GF-D8 (cell line): ENCODE measurements at regions not wholly inside any gene's neighbourhood (a gene's known extent, or its start where the extent isn't known, plus 50 kb on each side); places are given as distances from the start of the nearest gene placed in this dataset.
"Not testable (repeated sequence)": the region's sequence is repeated elsewhere in the genome, so short reads cannot be mapped to it uniquely, and the experiment has no call there.

Experiments
- DNase-seq: peaks from one replicate; lab custom pipeline; 2025; lab: John Stamatoyannopoulos, UW

- DNase-seq = no peak
These were observed 163.1 kb downstream of the PHLDA1 start for GRCh38 chr12:75868501-75868900.

DNA sequence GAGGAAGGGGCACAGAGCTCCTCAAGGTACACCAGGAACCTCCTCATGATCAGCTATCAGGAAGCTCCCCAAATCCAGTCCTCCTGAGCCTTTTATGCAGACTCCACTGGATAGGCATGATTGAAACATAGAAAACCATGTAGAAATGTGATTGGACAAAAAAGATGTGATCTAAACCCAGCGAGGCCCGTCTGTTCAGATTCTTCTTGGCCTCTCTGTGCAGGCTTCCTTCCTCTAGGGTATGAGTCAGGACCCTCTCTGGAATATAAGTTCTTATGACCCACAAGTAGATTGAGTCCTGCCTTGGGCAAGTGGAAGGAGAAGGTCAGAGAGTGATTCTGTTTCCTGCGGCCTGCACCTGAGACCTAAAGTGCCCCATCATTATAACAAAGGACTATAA is 166.3 kb downstream of the PHLDA1 start:
- DNase-seq = no peak

DNA sequence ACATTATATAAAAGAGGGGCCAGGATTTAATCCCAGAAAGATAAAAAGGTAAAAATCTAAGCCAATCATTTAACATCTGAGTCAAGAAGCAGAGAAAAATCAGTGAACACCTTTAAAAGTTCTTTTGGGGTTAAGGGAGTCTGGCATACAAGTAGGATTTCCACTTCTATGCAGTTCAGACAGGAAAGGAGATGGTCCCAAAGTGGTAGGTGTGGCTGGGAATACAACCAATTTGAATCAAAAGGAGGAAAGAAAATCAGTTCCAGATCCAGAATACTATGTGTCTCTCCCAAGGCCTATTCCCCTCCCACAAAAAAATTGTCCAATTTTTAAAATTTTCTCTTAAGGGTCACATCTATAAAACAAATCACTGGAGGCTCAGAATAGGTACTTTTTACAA is 167.4 kb downstream of the PHLDA1 start:
- DNase-seq = no peak

DNA sequence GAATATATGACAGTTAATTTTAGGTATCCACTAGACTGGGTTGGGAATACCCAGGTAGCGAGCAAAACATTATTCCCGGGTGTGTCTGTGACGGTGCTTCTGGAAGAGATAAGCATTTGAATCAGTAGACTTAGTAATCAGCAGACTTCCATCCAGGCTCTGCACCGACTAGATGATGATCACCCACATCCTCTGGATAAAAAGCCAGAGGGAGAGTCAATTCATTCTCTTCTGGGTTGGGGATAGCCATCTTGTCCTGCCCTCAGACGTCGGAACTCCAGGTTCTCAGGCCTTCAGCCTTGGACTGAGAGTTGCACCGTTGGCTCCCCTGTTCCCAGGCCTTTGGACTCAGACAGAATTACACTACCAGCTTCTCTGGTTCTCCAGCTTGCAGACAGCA is 168.0 kb downstream of the PHLDA1 start:
- DNase-seq = no peak

DNA sequence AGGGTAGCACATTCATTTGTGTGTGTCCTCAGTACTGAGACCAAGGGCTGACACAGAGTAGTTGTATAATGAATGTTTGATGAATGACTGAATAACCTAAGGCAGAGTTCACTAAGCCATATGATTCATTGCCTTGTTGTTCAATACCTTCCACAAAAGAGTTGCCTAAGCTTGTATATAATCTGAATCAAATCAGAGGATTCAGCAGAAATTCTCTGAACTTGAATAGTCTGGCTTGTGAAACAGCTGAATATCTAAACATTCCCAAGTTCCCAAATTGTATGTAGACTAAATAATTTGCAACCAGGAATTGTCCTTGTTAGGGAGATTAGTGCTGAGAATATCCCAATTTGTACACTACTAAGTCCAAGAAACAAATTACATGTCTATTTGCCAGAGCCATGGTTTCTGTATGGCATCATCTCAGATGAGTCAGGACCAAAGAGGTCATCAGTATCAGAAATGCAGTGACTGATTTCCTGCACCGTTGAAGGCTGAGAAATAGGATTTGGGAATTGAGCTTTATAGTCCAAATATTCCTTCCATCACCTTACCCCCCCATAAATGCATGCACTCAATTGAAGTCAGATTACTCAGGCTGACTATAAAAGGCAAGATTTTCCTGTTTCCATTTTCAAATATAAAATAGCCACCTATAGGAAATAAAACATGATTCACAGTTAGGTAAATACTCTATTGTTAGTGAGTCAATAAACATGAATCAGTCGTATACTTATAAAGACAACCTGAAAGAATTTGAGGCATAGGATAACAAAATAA is 168.7 kb downstream of the PHLDA1 start:
- DNase-seq = no peak

- DNase-seq = no peak
These were observed 171.7 kb downstream of the PHLDA1 start for GRCh38 chr12:75859868-75860267.

DNA sequence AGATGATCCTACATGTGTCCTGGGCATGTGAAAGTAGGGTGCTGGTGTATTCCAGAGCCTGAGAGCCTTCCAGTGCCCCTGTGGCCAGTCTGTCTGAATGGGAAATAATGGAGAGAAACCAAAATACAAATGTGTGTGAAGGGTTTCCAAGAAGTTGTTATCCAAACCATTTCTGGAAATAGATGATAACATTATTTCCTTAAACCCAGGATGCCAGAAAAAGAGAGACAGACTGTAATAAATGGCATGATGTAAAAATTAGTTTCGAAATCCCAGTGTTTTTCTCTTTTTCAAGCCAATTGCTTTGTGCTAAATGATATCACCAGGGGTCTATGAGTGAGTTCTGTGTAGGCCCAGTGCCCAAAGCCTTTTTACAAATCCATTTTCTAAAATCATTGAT is 175.3 kb downstream of the PHLDA1 start:
- no peak for DNase-seq

DNA sequence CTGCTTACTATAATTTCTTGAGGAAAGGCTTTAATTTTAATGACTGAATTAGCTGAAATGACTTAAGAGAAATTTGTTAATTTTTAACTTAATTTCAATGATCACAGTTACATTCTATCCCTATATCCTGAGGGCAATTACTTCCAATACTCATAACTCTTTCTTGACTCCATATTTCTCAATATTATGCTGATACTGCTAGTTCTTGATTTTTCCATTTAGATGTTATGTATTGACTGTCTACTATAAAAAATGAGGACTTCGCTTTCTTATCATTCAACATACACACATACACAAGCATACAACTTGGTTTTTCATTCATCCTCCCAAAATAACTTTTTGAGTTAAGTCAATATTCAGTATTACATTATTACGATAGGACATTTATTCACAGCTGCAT is 176.2 kb downstream of the PHLDA1 start:
- DNase-seq = no peak

GRCh38 chr12:75854681-75855309 is 176.8 kb downstream of the PHLDA1 start:
- no peak for DNase-seq

DNA sequence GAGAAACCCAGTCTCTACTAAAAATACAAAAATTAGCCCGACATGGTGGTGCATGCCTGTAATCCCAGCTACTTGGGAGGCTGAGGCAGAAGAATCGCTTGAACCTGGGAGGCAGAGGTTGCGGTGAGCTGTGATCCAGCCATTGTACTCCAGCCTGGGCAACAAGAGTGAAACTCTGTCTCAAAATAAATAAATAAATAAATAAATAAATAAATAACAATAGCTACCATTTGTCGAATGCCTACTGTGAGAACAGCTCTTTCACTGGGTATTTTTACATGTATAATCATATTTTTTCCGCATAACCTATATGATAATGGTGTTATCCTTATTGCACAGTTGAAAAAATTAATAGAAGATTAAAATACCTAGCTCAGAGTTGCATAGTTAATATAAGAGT is 177.4 kb downstream of the PHLDA1 start:
- not testable (repeated sequence) for DNase-seq

- no peak for DNase-seq
These were observed 177.9 kb downstream of the PHLDA1 start for GRCh38 chr12:75853626-75854025.

GRCh38 chr12:75852956-75853355 is 178.6 kb downstream of the PHLDA1 start:
- no peak for DNase-seq

DNA sequence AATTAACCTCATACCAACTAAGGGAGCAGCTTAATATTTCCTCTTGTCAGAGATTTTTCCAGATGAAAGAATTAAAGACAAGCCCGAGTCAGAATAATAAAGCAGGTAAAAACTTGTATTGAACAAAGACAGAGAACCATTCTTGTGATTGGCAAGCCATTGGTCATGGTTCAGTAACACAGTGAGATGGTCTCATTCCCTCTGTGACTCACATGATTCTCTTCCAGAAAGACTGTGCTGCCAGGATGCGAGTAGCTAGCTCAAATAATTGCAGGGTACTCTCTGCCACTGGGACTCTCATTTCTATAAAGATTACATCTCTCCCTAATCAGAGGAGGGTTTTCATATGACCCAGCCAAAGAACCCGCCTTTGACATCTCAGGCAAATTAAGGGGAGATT is 179.4 kb downstream of the PHLDA1 start:
- no peak for DNase-seq

GRCh38 chr12:75850721-75851462 is 180.7 kb downstream of the PHLDA1 start:
- DNase-seq = no peak

- no peak for DNase-seq
These were observed 182.6 kb downstream of the PHLDA1 start for GRCh38 chr12:75848961-75849360.

- DNase-seq = no peak
These were observed 183.1 kb downstream of the PHLDA1 start for GRCh38 chr12:75848431-75848925.

- no peak for DNase-seq
These were observed 185.5 kb downstream of the PHLDA1 start for GRCh38 chr12:75846102-75846501.

- no peak for DNase-seq
These were observed 186.6 kb downstream of the PHLDA1 start for GRCh38 chr12:75844985-75845384.

GRCh38 chr12:75844049-75844770 is 187.4 kb downstream of the PHLDA1 start:
- DNase-seq = no peak

DNA sequence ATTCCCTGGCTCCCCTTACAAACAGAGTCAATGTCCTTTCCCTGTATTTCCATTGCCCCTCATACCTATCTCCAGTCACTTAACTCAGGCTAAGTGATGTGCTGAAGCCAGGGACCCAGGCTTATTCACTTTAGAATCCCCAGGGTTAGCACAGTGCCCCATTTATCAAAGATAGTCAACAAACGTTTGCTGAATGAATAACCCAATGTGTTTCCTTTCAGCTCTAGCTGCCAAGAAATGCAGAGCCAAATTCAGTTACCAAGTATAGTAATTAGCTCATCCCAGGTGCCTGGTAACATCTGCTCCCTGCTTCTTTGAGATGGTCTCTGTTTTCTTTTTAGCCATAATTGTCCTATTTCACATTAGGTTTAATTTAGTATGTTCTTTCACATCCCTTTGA is 189.5 kb downstream of the PHLDA1 start:
- DNase-seq = no peak

DNA sequence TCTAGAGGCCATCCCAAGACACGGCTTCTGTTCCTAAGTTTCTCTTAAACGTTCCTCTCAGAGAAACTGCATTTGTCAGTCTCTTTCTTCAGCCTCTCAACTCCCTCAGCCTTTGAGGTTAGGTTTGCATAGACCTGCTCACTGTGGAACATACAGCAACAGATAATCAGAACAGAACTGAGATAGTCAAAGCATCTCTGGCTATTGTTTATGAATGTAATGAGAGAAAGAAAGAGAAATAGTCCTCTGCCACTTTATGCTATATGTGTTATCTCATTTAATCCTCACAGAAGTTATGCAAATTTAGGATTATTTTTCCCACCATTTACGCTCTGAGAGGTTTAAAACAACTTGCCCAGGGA is 190.6 kb downstream of the PHLDA1 start:
- DNase-seq = no peak

GRCh38 chr12:75838309-75838708 is 193.3 kb downstream of the PHLDA1 start:
- no peak for DNase-seq
